CD4-positive, alpha-beta memory T cell (primary cell): ENCODE measurements at regions not wholly inside any gene's neighbourhood (a gene's known extent, or its start where the extent isn't known, plus 50 kb on each side); places are given as distances from the start of the nearest gene placed in this dataset.

Source experiments
- CTCF ChIA-PET: fragments of 350-600 bp; sonication (Branson Sonifier 250); formaldehyde crosslinking; loops from one replicate; lab custom pipeline; 2021; ENCODE audit warnings: inconsistent platforms; ENCODE audit not compliant: partially characterized antibody; lab: Charles Lee
- POLR2A ChIA-PET: fragments of 350-600 bp; sonication (Branson Sonifier 250); formaldehyde crosslinking; loops from one replicate; lab custom pipeline; 2021; ENCODE audit not compliant: partially characterized antibody; lab: Charles Lee
- DNase-seq, 5 donors: peaks; one replicate each; pipeline versions ENCODE4 v3.0.0 to v3.0.0-alpha.2; 2020 to 2022; ENCODE audit warnings: mixed read lengths in 1 of 5
- H3K27ac ChIP-seq: one replicate; pipeline ENCODE4 v1.7.0; 2013; ENCODE audit warnings: low read depth, low read length
- H3K27me3 ChIP-seq: 2 replicates; pipeline ENCODE4 v1.7.0; 2013; ENCODE audit warnings: mild to moderate bottlenecking, low read length, moderate library complexity; ENCODE audit not compliant: insufficient read depth
- H3K36me3 ChIP-seq: 2 replicates; pipeline ENCODE4 v1.7.0; 2013; ENCODE audit warnings: mild to moderate bottlenecking, low read length, moderate library complexity; ENCODE audit not compliant: insufficient read depth
- H3K4me1 ChIP-seq: 2 replicates; pipeline ENCODE4 v1.7.0; 2013; ENCODE audit warnings: mild to moderate bottlenecking, low read length, moderate library complexity; ENCODE audit not compliant: insufficient read depth
- H3K4me3 ChIP-seq, 2 donors: one replicate each; pipeline ENCODE4 v1.7.0; 2013; ENCODE audit warnings: low read length in 2 of 2, mild to moderate bottlenecking in 1 of 2
- H3K9me3 ChIP-seq, 2 donors: one replicate each; pipeline ENCODE4 v1.7.0; 2013; ENCODE audit warnings: low read length in 2 of 2, control low read depth in 1 of 2; ENCODE audit not compliant: control insufficient read depth in 1 of 2
- H3K27ac Mint-ChIP-seq, 7 donors: one replicate each; pipeline ENCODE4 v1.8.0; 2020 to 2021; ENCODE audit warnings: mixed read lengths in 7 of 7, mild to moderate bottlenecking in 6 of 7, inconsistent platforms in 3 of 7, moderate library complexity in 3 of 7
- H3K27me3 Mint-ChIP-seq, 2 donors: one replicate each; pipeline ENCODE4 v1.8.0; 2020 to 2021; ENCODE audit warnings: mixed read lengths in 2 of 2
- H3K36me3 Mint-ChIP-seq, 2 donors: one replicate each; pipeline ENCODE4 v1.8.0; 2020 to 2021; ENCODE audit warnings: mixed read lengths in 2 of 2, inconsistent platforms in 1 of 2, mild to moderate bottlenecking in 1 of 2
- H3K4me1 Mint-ChIP-seq, 4 donors: one replicate each; pipeline ENCODE4 v1.8.0; 2020 to 2021; ENCODE audit warnings: mixed read lengths in 4 of 4, mild to moderate bottlenecking in 1 of 4
- H3K4me3 Mint-ChIP-seq, 8 donors: one replicate each; pipeline ENCODE4 v1.8.0; 2020 to 2021; ENCODE audit warnings: mixed read lengths in 8 of 8, mild to moderate bottlenecking in 7 of 8, moderate library complexity in 6 of 8, inconsistent platforms in 3 of 8
- H3K9me3 Mint-ChIP-seq, 8 donors: one replicate each; pipeline ENCODE4 v1.8.0; 2020 to 2021; ENCODE audit warnings: mixed read lengths in 8 of 8, mild to moderate bottlenecking in 5 of 8, inconsistent platforms in 3 of 8, moderate library complexity in 1 of 8
- intact Hi-C: fragments of 100-400 bp; cut with micrococcal nuclease; formaldehyde crosslinking; loops from one replicate; pipeline ENCODE4 v1.15.1; 2023

- H3K4me1 ChIP-seq = no peaks in the 10 kb centered on the region
- DNase-seq = no peak
- H3K9me3 Mint-ChIP-seq = peaks cover 0 to 6% (median 0%) of the 10 kb centered on the region in 8 donors
- no peaks in the 10 kb centered on the region for H3K36me3 ChIP-seq
- ChIA-PET CTCF (no interaction called here), POLR2A (no interaction called here)
- intact Hi-C loops = no loop called here
- H3K27ac Mint-ChIP-seq = no peak overlapping the region
- H3K27ac ChIP-seq = no peak overlapping the region
- no peaks in the 10 kb centered on the region for H3K4me1 Mint-ChIP-seq
- H3K4me3 ChIP-seq = no peak overlapping the region
- H3K27me3 Mint-ChIP-seq = peaks cover 0 to 6% of the 10 kb centered on the region in 2 donors
- no peaks in the 10 kb centered on the region for H3K9me3 ChIP-seq
- H3K27me3 ChIP-seq = no peaks in the 10 kb centered on the region
- no peaks in the 10 kb centered on the region for H3K36me3 Mint-ChIP-seq
- no peak overlapping the region for H3K4me3 Mint-ChIP-seq
These were observed 163.2 kb upstream of the MYCN start for GRCh38 chr2:15776992-15777702.

GRCh38 chr2:15777795-15778371 is 162.5 kb upstream of the MYCN start:
- H3K9me3 ChIP-seq = no peaks in the 10 kb centered on the region
- H3K9me3 Mint-ChIP-seq = peaks cover 0 to 6% (median 0%) of the 10 kb centered on the region in 8 donors
- CTCF ChIA-PET = no interaction called here
- POLR2A ChIA-PET = no interaction called here
- no peaks in the 10 kb centered on the region for H3K4me1 Mint-ChIP-seq
- no peaks in the 10 kb centered on the region for H3K27me3 ChIP-seq
- H3K36me3 ChIP-seq = no peaks in the 10 kb centered on the region
- H3K4me3 Mint-ChIP-seq = no peak overlapping the region
- H3K27ac ChIP-seq = no peak overlapping the region
- H3K36me3 Mint-ChIP-seq = no peaks in the 10 kb centered on the region
- intact Hi-C loops = no loop called here
- H3K4me1 ChIP-seq = no peaks in the 10 kb centered on the region
- H3K4me3 ChIP-seq = no peak overlapping the region
- H3K27me3 Mint-ChIP-seq = peaks cover 0 to 6% of the 10 kb centered on the region in 2 donors
- DNase-seq = no peak
- no peak overlapping the region for H3K27ac Mint-ChIP-seq

GRCh38 chr2:15778529-15779219 is 161.7 kb upstream of the MYCN start:
- intact Hi-C loops = no loop called here
- Mint-ChIP-seq H3K9me3 (peaks cover 0 to 6% (median 0%) of the 10 kb centered on the region in 8 donors), H3K4me1 (no peaks in the 10 kb centered on the region), H3K4me3 (no peak overlapping the region), H3K36me3 (no peaks in the 10 kb centered on the region), H3K27me3 (peaks cover 0 to 6% of the 10 kb centered on the region in 2 donors), H3K27ac (no peak overlapping the region)
- H3K27ac ChIP-seq = no peak overlapping the region
- H3K36me3 ChIP-seq = no peaks in the 10 kb centered on the region
- no peak for DNase-seq
- ChIA-PET CTCF (no interaction called here), POLR2A (no interaction called here)
- H3K9me3 ChIP-seq = no peaks in the 10 kb centered on the region
- H3K4me3 ChIP-seq = no peak overlapping the region
- no peaks in the 10 kb centered on the region for H3K27me3 ChIP-seq
- H3K4me1 ChIP-seq = no peaks in the 10 kb centered on the region

- no peak overlapping the region for H3K27ac ChIP-seq
- intact Hi-C loops = no loop called here
- Mint-ChIP-seq H3K27ac (no peak overlapping the region), H3K4me3 (no peak overlapping the region), H3K36me3 (no peaks in the 10 kb centered on the region), H3K9me3 (peaks cover 0 to 6% (median 0%) of the 10 kb centered on the region in 8 donors), H3K27me3 (peaks cover 0 to 6% of the 10 kb centered on the region in 2 donors), H3K4me1 (no peaks in the 10 kb centered on the region)
- no peaks in the 10 kb centered on the region for H3K36me3 ChIP-seq
- no peak for DNase-seq
- H3K4me3 ChIP-seq = no peak overlapping the region
- no peaks in the 10 kb centered on the region for H3K9me3 ChIP-seq
- ChIA-PET CTCF (no interaction called here), POLR2A (no interaction called here)
- H3K27me3 ChIP-seq = no peaks in the 10 kb centered on the region
- H3K4me1 ChIP-seq = no peaks in the 10 kb centered on the region
These were observed 160.8 kb upstream of the MYCN start for GRCh38 chr2:15779381-15780041.

- no peaks in the 10 kb centered on the region for H3K9me3 ChIP-seq
- H3K27ac Mint-ChIP-seq = no peak overlapping the region
- H3K27me3 Mint-ChIP-seq = peaks cover 0 to 6% of the 10 kb centered on the region in 2 donors
- POLR2A ChIA-PET = no interaction called here
- CTCF ChIA-PET = no interaction called here
- no peaks in the 10 kb centered on the region for H3K36me3 ChIP-seq
- H3K4me1 Mint-ChIP-seq = no peaks in the 10 kb centered on the region
- no peak overlapping the region for H3K4me3 ChIP-seq
- intact Hi-C loops = no loop called here
- H3K4me3 Mint-ChIP-seq = no peak overlapping the region
- H3K27me3 ChIP-seq = no peaks in the 10 kb centered on the region
- no peak for DNase-seq
- H3K4me1 ChIP-seq = no peaks in the 10 kb centered on the region
- H3K27ac ChIP-seq = no peak overlapping the region
- no peaks in the 10 kb centered on the region for H3K36me3 Mint-ChIP-seq
- H3K9me3 Mint-ChIP-seq = peaks cover 0 to 4% (median 0%) of the 10 kb centered on the region in 8 donors
These were observed 160.1 kb upstream of the MYCN start for GRCh38 chr2:15780234-15780633.

- Mint-ChIP-seq H3K4me1 (no peaks in the 10 kb centered on the region), H3K9me3 (peaks cover 0 to 5% (median 0%) of the 10 kb centered on the region in 8 donors), H3K4me3 (no peak overlapping the region), H3K27ac (no peak overlapping the region), H3K36me3 (no peaks in the 10 kb centered on the region), H3K27me3 (peaks cover 0 to 4% of the 10 kb centered on the region in 2 donors)
- ChIA-PET POLR2A (no interaction called here), CTCF (no interaction called here)
- Histone ChIP-seq H3K27ac (no peak overlapping the region), H3K9me3 (no peaks in the 10 kb centered on the region), H3K27me3 (no peaks in the 10 kb centered on the region), H3K36me3 (no peaks in the 10 kb centered on the region), H3K4me3 (no peak overlapping the region), H3K4me1 (no peaks in the 10 kb centered on the region)
- intact Hi-C loops = no loop called here
- no peak for DNase-seq
These were observed 159.3 kb upstream of the MYCN start for GRCh38 chr2:15780912-15781574.
